ENCODE measurements at regions not wholly inside any gene's neighbourhood (a gene's known extent, or its start where the extent isn't known, plus 50 kb on each side); places are given as distances from the start of the nearest gene placed in this dataset.
"Not testable (repeated sequence)": the region's sequence is repeated elsewhere in the genome, so short reads cannot be mapped to it uniquely, and the experiment has no call there.

DNA sequence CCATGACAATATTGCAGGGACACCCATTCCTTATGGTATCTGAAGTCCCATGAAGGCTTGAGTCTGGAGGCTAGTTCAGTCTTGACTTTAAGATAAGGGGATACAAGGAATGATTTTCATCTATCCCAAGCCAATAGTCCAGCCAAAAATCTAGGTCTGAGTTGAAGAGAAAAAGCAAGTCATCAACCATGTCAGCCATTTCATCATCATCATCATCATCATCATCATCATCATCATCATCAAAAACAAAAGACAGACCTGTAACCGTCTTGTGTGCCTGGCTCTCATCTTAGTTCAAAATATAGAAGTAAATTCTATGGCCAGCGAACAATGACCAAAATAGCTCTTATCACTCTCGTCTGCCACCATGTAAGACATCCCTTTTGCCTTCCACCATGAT, 59.5 kb upstream of the FAM90A26 start:
- not testable (repeated sequence) for DNase-seq

DNA sequence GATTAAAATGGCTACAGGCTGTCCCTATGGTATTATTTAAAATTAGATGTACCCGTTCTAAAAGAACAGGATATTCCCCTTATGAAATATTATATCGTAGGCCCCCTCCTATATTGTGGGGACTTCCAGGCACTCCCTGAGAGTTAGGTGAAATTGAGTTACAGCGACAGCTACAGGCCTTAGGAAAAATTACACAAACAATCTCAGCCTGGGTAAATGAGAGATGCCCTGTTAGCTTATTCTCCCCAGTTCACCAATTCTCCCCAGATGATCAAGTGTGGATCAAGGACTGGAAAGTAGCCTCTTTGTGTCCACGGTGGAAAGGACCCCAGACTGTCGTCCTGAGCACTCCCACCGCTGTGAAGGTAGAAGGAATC, 67.1 kb upstream of the FAM90A26 start:
- DNase-seq: not testable (repeated sequence)

DNA sequence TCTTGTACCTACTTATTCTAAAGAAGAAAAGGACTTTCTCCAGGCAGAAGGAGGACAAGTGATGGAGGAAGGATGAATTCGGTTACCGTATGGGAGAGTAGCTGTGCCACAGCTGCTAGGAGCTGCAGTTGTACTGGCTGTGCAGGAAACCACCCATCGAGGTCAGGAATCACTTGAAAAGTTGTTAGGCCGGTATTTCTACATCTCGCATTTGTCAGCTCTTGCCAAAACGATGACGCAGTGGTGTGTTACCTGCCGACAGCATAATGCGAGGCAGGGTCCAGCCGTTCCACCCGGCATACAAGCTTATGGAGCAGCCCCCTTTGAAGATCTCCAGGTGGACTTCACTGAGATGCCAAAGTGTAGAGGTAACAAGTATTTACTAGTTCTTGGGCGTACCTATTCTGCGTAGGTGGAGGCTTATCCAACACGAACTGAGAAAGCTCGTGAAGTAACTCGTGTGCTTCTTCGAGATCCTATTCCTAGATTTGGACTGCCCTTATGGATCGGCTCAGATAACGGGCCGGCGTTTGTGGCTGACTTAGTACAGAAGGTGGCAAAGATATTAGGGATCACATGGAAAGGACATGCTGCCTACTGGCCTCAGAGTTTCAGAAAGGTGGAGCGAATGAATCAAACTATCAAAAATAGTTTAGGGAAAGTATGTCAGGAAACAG, 67.6 kb upstream of the FAM90A26 start:
- DNase-seq: not testable (repeated sequence)

DNA sequence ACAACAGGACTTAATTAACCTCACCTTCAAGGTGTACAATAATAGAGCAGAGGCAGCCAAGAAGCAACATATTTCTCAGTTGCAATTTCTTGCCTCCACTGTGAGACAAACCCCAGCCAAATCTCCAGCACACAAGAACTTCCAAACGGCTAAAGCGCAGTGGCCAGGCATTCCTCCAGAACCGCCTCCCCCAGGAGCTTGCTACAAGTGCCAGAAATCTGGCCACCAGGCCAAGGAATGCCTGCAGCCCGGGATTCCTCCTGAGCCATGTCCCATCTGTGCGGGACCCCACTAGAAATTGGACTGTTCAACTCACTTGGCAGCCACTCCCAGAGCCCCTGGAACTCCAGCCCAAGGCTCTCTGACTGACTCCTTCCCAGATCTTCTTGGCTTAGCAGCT, 73.9 kb upstream of the FAM90A26 start:
- not testable (repeated sequence) for DNase-seq

DNA sequence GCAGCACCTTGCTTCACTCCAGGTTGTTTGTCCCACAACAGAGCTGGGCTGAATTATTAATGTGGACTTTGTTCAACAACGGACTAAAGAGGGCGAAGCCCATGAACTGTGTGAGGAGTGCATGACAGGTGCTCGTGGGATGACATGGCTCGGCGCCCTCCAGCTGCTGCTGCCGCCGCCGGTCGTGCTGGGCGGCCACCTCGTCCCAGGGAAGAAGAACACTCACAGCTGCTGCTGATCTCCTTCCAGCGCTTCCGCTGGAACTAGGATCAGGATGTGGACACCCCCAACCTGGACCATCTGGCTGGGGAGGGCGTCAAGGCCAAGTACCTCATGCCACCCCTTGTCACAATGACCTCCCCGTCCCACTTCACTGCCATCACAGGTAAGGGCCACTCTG, 91.4 kb upstream of the FAM90A26 start:
- peak; percentile 23 to 67 (median 24) for DNase-seq

DNA sequence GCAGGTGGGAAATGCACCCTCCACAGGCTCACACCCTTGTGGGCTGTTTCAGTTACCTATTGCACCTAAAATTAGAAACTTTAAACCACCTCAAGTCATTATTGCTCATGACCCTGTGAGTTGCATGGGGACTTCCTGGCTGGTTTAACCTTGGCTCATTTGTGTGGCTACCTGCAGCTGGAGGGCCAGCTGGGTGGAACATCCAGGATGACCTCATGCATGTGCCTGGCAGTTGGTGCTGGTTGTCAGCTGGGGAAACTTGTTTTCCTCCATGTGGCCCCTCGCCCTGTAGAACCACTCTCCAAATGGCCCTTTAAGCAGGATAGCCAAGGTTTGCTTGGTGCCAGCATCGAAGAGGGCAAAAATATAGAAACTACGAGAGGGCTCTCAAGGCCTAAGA, 93.2 kb upstream of the FAM90A26 start:
- DNase-seq: not testable (repeated sequence)

DNA sequence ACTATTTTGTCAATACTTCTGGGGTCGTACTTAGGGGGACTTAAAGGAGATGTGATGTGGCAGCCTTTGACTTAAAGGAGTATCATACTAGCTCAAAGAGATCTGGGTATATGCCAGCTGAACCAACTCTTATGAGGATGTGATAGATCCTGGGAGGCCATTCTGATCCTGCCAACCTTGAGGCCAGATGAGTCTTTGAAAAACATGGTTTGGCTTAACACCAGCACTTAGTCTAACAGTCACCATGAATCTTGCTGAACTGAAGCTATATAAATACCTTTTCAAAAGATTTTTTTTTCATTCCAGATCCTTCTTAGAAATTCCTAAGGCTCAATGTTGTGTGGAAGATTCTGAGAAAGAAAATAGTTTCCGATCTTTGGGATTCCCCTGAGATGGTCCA, 93.7 kb upstream of the FAM90A26 start:
- DNase-seq: not testable (repeated sequence)

DNA sequence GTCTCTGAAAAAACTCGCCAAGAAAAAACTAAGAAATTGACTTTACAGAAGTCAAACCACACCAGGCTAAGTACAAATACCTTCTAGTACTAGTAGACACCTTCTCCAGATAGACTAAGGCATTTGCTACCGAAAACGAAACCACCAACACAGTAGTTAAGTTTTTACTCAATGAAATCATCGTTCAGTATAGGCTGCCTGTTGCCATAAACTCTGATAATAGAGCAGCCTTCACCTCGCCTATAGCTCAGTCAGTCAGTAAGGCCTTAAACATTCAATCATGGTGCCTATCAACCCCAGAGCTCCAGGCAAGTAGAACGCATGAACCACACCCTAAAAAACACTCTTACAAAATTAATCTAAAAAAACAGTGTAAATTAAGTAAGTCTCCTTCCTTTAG, 96.8 kb upstream of the FAM90A26 start:
- not testable (repeated sequence) for DNase-seq

DNA sequence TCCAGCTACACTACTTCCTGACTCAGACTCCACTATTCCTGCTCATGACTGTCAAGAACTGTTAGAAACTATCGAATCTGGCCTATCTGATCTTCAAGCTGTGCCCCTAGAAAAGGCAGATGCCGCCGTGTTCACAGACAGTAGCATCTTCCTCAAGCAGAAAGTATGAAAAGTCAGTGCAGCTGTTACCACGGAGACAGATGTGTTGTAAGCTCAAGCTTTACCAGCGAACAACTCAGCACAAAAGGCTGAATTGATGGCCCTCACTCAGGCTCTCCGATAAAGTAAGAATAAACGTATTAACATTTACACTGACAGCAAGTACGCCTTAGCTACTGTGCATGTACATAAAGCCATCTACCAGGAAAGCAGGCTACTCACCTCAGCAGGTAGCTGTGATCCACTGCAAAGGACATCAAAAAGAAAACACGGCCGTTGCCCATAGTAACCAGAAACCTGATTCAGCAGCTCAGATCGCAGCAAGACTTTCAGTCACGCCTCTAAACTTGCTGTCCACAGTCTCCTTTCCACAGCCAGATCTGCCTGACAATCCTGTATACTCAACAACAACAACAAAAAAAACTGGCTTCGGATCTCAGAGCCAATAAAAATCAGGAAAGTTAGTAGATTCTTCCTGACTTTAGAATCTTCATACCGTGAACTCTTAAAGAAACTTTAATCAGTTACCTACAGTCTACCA, 97.5 kb upstream of the FAM90A26 start:
- DNase-seq: peak in 2 of 3 donors; percentile 2 to 36

DNA sequence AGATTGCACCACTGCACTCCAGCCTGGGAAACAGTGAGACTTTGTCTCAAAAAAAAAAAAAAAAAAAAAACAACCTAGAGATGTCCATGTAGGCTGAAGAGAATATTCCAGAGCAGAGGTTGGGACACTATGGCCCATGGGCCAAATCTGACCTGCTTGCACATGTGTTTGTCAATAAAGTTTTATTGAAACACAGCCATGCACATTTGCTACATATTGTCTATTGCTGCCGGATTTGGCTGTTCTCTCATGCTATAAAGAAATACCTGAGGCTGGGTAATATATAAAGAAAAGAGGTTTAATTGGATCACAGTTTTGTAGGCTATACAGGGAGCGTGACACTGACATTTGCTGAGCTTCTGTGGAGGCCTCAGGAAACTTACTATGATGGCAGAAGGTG, 102.3 kb upstream of the FAM90A26 start:
- DNase-seq: not testable (repeated sequence)

DNA sequence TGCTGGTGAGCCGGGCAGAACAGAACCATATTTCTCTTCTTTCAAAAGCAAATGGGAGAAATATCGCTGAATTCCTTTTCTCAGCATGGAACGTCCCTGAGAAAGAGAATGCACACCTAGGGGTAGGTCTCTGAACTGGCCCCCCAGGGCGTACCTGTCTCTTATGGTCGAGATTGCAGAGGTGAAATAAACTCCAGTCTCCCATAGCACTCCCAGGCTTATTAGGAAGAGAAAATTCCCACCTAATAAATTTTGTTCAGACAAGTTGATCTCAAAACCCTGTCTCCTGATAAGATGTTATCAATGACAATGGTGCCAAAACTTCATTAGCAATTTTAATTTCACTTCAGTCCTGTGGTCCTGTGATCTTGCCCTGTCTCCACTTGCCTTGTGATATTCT, 106.6 kb upstream of the FAM90A26 start:
- DNase-seq: not testable (repeated sequence)

DNA sequence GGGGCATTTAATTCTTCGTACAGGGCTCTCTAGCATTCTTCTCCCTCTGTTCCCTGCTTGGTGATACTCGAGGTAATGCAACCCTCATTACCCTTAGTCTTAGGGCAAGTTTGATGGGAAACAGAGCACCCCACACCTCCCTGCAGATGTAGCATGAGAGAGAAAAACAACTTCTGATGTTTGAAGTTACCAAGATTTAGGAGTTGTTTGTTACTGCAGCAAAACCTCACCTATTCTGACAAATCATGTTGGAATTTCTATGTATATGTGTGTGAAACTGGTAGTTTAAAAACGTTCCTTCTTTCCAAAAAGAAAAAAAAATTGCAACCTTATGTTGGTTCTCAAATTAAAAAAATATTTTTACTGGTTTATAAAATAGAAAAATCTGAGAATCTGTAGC, 145.3 kb upstream of the FAM90A26 start:
- DNase-seq: not testable (repeated sequence)

DNA sequence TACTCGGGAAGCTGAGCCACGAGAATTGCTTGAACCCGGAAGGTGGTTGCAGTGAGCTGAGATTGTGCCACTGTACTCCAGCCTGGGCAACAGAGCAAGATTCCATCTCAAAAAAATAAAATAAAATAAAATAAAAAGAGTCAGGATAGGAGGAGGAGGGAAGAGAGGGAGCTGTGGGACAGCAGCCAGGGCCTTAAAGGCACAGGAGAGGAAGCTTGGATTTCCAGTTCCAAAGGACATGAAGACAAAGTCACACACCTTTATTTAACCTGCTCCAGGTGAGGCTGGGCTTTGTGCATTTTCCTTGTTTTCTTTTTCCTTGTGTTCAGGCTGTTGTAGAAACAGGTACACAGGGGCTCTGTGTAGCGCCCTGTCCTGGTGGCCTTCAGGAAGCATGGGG, 138.2 kb upstream of the HMX1 start:
- DNase-seq: not testable (repeated sequence)

DNA sequence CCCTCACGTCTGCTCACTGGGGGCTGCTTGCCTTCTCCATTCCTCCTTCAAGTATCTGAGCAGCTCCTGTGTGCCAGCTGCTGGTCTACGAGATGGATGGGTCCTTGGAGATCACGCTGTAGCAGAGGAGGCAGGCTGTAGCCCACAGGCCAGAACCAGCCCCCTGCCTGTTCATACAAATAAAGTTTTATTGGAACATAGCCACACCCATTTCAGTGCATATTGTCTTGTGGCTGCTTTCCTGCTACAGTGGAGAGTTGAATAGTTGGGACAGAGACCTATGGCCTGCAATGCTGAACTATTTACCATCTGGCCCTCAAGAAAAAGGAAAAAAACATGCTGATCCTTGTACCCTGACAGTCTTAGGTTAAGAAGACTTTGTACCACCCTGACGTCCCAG, 136.8 kb upstream of the HMX1 start:
- DNase-seq: not testable (repeated sequence)

DNA sequence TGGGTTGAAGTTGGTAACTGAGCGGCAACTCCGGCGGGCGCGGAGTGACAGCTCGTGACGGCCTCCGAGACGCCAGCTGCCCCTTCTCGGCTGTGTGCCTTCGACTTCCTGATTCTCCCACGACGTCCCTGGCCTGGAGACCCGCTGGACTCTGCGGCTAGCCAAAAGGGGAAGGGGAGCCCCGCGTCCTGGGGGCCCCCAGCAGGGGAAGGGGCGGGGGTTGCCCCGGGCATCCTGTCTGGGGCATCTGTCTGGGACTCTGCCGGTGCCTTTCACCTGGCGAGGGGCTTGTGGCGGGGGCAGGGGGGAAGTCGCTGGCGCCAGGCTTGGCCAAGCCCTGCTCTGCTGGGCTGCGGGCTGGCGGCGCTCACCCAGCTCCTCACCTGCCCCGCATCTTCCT, 129.5 kb upstream of the HMX1 start:
- peak in 1 of 3 donors; percentile 12 for DNase-seq

DNA sequence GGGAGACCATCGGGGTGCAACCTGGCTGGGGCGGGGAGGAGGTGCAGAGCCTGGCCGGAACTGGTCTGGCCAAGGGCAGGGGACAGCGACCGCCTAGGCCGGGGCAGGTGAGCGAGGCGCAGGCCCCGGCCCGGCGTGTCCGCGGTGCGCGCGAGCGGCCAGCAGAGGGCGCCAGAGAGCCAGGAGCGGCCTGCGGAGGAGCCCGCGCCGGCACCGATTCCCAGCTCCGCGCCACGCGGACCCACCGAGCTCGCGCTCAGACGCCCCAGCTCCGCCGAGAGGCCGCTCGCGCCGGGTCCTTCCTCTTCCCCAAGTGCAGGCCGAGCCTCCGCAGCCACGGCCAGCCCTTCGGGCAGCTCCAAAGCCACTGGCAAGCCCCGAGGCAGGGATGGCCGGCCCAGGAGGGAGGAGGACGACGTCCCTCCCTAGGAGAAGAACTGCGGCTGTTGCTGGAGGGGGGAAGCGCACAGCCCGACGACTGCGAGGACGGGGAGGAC, 128.9 kb upstream of the HMX1 start:
- peak; percentile 11 to 83 (median 66) for DNase-seq

DNA sequence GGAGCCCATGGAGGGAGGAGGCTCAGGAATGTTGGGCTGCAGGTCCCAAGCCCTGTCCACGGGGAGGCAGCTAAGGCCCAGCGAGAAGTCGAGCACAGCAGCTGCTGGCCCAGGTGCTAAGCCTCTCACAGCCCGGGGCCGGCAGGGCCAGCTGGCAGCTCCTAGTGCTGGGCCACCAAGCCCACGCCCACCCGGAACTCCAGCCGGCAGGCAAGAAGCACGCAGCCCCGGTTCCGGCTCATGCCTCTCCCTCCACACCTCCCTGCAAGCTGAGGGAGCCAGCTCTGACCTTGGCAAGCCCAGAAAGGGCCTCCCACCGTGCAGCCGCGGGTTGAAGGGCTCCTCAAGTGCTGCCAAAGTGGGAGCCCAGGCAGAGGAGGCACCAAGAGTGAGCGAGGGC, 121.3 kb upstream of the HMX1 start:
- not testable (repeated sequence) for DNase-seq

DNA sequence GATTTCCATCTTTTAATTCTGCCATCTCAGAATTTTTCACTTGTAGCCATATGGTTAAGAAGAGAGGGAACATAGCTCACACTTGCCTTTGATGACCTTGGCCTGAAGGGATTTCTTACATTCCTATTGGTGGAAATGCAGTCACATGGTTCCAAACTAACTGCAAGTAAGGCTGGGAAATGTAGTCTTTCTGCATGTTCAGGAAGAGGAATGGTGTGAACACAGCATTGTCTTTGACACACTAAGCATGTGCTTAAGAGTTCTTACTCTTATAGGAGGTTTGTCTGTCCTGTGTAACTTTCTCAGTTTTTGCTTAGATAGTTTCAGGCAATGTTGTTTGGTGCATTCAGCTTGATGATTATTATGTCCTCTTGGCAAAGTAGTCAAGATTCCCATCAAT, 119.8 kb upstream of the HMX1 start:
- DNase-seq: not testable (repeated sequence)

DNA sequence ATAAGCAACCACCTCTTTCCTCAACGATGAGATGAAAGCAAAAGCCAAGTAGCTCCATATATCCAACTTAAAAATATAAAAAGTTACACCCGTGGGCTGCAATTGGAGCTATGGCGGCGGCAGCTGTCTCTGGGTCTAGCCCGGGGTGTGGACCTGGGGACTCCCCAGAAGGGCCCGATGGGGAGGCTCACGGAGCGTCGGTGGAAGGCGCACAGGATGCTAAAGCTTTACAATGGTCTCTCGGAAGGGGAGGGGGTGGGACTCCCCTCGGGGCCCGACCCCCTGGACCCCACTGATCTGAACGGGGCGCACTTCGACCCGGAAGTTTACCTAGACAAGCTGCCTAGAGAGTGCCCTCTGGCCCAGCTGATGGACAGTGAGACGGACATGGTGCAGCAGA, 118.7 kb upstream of the HMX1 start:
- not testable (repeated sequence) for DNase-seq

DNA sequence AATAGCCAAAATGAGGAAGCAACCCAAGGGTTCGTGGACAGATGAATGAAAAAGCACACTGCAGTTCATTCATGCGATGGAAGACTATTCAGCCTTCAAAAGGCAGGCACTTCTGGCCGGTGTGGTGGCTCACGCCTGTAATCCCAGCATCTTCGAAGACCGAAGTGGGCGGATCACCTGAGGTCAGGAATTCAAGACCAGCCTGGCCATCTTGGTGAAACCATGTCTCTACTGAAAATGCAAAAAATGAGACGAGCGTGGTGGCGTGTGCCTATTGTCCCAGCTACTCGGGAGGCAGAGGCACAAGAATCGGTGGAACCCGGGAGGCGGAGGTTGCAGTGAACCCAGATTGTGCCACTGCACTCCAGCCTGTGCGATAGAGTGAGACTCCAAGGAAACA, 114.1 kb upstream of the HMX1 start:
- not testable (repeated sequence) for DNase-seq

DNA sequence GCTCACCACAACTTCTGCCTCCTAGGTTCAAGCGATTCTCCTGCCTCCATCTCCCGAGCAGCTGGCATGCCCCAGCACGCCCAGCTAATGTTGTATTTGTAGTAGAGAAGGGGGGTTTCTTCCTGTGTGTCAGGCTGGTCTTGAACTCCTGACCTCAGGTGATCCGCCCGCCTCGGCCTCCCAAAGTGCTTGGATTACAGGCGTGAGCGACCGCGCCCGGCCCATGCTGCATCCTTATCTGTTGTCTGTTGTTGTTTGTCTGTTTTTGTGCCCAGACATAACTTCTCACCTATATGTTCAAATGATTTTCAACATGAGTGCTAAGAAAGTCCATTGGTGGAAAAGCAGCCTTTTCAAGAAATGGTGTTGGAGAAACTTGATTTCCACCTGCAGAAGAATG, 113.0 kb upstream of the HMX1 start:
- not testable (repeated sequence) for DNase-seq

DNA sequence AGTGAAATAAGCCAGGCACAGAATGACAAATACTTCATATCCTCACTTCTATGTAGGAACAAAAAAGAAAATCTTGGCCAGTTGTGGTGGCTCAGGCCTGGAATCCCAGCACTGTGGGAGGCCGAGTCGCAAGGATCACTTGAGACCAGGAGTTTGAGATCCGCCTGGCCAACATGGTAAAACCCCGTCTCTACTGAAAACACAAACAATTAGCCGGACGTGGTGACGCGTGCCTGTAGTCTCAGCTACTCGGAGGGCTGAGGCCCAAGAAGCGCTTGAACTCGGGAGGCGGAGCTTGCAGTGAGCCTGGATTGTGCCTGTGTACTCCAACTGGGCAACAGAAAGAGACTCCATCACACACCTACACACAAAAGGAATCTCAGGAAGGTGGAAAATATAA, 112.3 kb upstream of the HMX1 start:
- not testable (repeated sequence) for DNase-seq

DNA sequence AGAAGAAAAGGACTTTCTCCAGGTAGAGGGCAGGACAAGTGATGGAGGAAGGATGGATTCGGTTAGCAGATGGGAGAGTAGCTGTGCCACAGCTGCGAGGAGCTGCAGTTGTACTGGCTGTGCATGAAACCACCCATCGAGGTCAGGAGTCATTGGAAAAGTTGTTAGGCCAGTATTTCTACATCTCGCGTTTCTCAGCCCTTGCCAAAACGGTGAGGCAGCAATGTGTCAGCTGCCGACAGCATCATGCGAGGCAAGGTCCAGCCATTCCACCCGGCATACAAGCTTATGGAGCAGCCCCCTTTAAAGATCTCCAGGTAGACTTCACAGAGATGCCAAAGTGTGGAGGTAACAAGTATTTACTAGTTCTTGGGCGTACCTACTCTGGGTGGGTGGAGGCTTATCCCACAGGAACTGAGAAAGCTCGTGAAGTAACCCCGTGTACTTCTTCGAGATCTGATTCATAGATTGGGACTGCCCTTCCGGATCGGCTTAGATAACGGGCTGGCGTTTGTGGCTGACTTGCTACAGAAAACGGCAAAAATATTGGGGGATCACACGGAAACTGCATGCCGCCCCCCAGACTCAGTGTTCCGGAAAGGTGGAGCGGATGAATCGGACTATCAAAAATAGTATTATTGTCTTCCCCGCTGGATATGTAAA, 105.0 kb upstream of the HMX1 start:
- not testable (repeated sequence) for DNase-seq
